ENCODE measurements at regions not wholly inside any gene's neighbourhood (a gene's known extent, or its start where the extent isn't known, plus 50 kb on each side); places are given as distances from the start of the nearest gene placed in this dataset.
"Not testable (repeated sequence)": the region's sequence is repeated elsewhere in the genome, so short reads cannot be mapped to it uniquely, and the experiment has no call there.

GRCh38 chr1:19552291-19553010 lies 67.1 kb upstream of the CAPZB start:
- Mint-ChIP-seq H3K9me3 (no peaks in the 10 kb centered on the region), H3K27ac (no peak overlapping the region), H3K27me3 (peaks cover 3% of the 10 kb centered on the region), H3K36me3 (ENCODE audit: low read depth) (no peaks in the 10 kb centered on the region), H3K4me1 (ENCODE audit: low read depth) (no peaks in the 10 kb centered on the region), H3K4me3 (no peak overlapping the region)

- not testable (repeated sequence) for H3K4me1 Mint-ChIP-seq (ENCODE audit: low read depth); H3K9me3 Mint-ChIP-seq; H3K4me3 Mint-ChIP-seq; H3K27me3 Mint-ChIP-seq; H3K36me3 Mint-ChIP-seq (ENCODE audit: low read depth); H3K27ac Mint-ChIP-seq
Measured at GRCh38 chr1:19551837-19552236, 66.5 kb upstream of the CAPZB start.

- not testable (repeated sequence) for H3K4me1 Mint-ChIP-seq (ENCODE audit: low read depth); H3K36me3 Mint-ChIP-seq (ENCODE audit: low read depth); H3K4me3 Mint-ChIP-seq; H3K27ac Mint-ChIP-seq; H3K27me3 Mint-ChIP-seq
- H3K9me3 Mint-ChIP-seq: peaks cover 14% of the 10 kb centered on the region
Measured at GRCh38 chr1:19550437-19550836, 65.1 kb upstream of the CAPZB start.

GRCh38 chr1:19547814-19548213 lies 62.5 kb upstream of the CAPZB start:
- no peaks in the 10 kb centered on the region for H3K36me3 Mint-ChIP-seq (ENCODE audit: low read depth)
- no peak overlapping the region for H3K27ac Mint-ChIP-seq
- H3K4me1 Mint-ChIP-seq (ENCODE audit: low read depth): no peaks in the 10 kb centered on the region
- H3K4me3 Mint-ChIP-seq: no peak overlapping the region
- peaks cover 15% of the 10 kb centered on the region for H3K9me3 Mint-ChIP-seq
- H3K27me3 Mint-ChIP-seq: peaks cover 19% of the 10 kb centered on the region

GRCh38 chr1:19536519-19536918 lies 51.2 kb upstream of the CAPZB start:
- no peak overlapping the region for H3K4me3 Mint-ChIP-seq
- no peak overlapping the region for H3K27ac Mint-ChIP-seq
- H3K27me3 Mint-ChIP-seq: no peaks in the 10 kb centered on the region
- no peaks in the 10 kb centered on the region for H3K36me3 Mint-ChIP-seq (ENCODE audit: low read depth)
- no peaks in the 10 kb centered on the region for H3K4me1 Mint-ChIP-seq (ENCODE audit: low read depth)
- H3K9me3 Mint-ChIP-seq: peaks cover 5% of the 10 kb centered on the region

GRCh38 chr1:19535214-19535613 lies 49.9 kb upstream of the CAPZB start:
- Mint-ChIP-seq H3K36me3 (ENCODE audit: low read depth) (no peaks in the 10 kb centered on the region), H3K27me3 (no peaks in the 10 kb centered on the region), H3K27ac (no peak overlapping the region), H3K9me3 (peaks cover 5% of the 10 kb centered on the region), H3K4me3 (no peak overlapping the region), H3K4me1 (ENCODE audit: low read depth) (no peaks in the 10 kb centered on the region)

All from stimulated activated naive CD8-positive, alpha-beta T cell treated with anti-CD3 and anti-CD28 coated beads, Interleukin-15, Interleukin-2, amounts not matched to agents 100 ng/mL and 50 ng/mL, for 24 hours (primary cell).